OCI-LY7 (cell line): ENCODE measurements at regions not wholly inside any gene's neighbourhood (a gene's known extent, or its start where the extent isn't known, plus 50 kb on each side); places are given as distances from the start of the nearest gene placed in this dataset.

ENCODE experiments used
- BruUV-seq: library from RNA; stranded (reverse); fragments of 400-500 nt; replicated peaks from 2 replicates; lab custom pipeline; 2021; lab: Mats Ljungman, UMichigan
- CTCF ChIA-PET: fragments of 300-600 bp; sonication (Branson Sonifier 250); formaldehyde crosslinking; loops from one replicate; lab custom pipeline; 2022; ENCODE audit warnings: antibody characterized with exemption; ENCODE audit not compliant: unreplicated experiment; lab: Charles Lee
- POLR2A ChIA-PET: fragments of 300-600 bp; sonication (Branson Sonifier 250); formaldehyde crosslinking; loops from one replicate; lab custom pipeline; 2022; ENCODE audit warnings: antibody characterized with exemption; lab: Charles Lee
- DNase-seq: peaks from one replicate; pipeline ENCODE4 v3.0.0-alpha.2; 2015; ENCODE audit warnings: low spot score
- H2AFZ ChIP-seq: fragments of 200-600 bp; sonication (generic), shearing (Covaris generic); 2 replicates; pipeline ENCODE4 v1.6.1; 2014; ENCODE audit warnings: mild to moderate bottlenecking, antibody characterized with exemption, low read length, moderate library complexity
- H3K27ac ChIP-seq: fragments of 200-600 bp; sonication (generic); 2 replicates; pipeline ENCODE4 v1.5.1; 2014; ENCODE audit warnings: mixed run types, low read depth, mild to moderate bottlenecking, moderate library complexity, low read length, inconsistent platforms; ENCODE audit not compliant: poor library complexity, severe bottlenecking
- H3K36me3 ChIP-seq: fragments of 200-600 bp; sonication (generic); 2 replicates; pipeline ENCODE4 v1.6.1; 2014; ENCODE audit warnings: mild to moderate bottlenecking, antibody characterized with exemption, low read length, moderate library complexity, mixed read lengths; ENCODE audit not compliant: insufficient read depth
- H3K4me1 ChIP-seq: fragments of 200-600 bp; sonication (generic); 2 replicates; pipeline ENCODE4 v1.5.1; 2014; ENCODE audit warnings: mild to moderate bottlenecking, low read length; ENCODE audit not compliant: insufficient read depth, poor library complexity, severe bottlenecking
- H3K4me2 ChIP-seq: fragments of 200-600 bp; sonication (generic); 2 replicates; pipeline ENCODE4 v1.6.1; 2014; ENCODE audit warnings: mild to moderate bottlenecking, low read length
- H3K4me3 ChIP-seq: fragments of 200-600 bp; sonication (generic); 2 replicates; pipeline ENCODE4 v1.5.1; 2014; ENCODE audit warnings: mild to moderate bottlenecking, low read depth, low read length; ENCODE audit not compliant: poor library complexity, severe bottlenecking
- H3K79me2 ChIP-seq: fragments of 200-600 bp; sonication (generic); 2 replicates; pipeline ENCODE4 v1.6.1; 2016; ENCODE audit warnings: low read depth, mild to moderate bottlenecking, low read length, moderate library complexity, mixed read lengths; ENCODE audit not compliant: insufficient read depth
- H3K9me2 ChIP-seq: fragments of 200-600 bp; sonication (generic); 2 replicates; pipeline ENCODE4 v1.6.1; 2016; ENCODE audit warnings: mild to moderate bottlenecking, low read length, mixed read lengths; ENCODE audit not compliant: insufficient read depth
- H3K9me3 ChIP-seq: fragments of 200-600 bp; sonication (generic); 2 replicates; pipeline ENCODE4 v1.6.1; 2014; ENCODE audit warnings: mild to moderate bottlenecking, mixed run types, low read length, mixed read lengths
- H4K20me1 ChIP-seq: fragments of 200-600 bp; sonication (generic); 2 replicates; pipeline ENCODE4 v1.6.1; 2014; ENCODE audit warnings: mild to moderate bottlenecking, antibody characterized with exemption, low read length, moderate library complexity, mixed read lengths; ENCODE audit not compliant: insufficient read depth
- CTCF ChIP-seq: fragments of 200-600 bp; sonication (generic); conservative IDR thresholded peaks from 2 replicates; pipeline ENCODE4 v1.5.1; 2014; ENCODE audit warnings: mild to moderate bottlenecking, antibody characterized with exemption, low read length, moderate library complexity, mixed read lengths
- EZH2phosphoT487 ChIP-seq: fragments of 200-600 bp; sonication (generic); IDR thresholded peaks from 2 replicates; pipeline ENCODE4 v1.6.1; 2018; ENCODE audit warnings: low read depth, borderline replicate concordance, mild to moderate bottlenecking, mixed run types, antibody characterized with exemption, low read length, moderate library complexity, mixed read lengths
- intact Hi-C: fragments of 100-400 bp; cut with micrococcal nuclease; formaldehyde crosslinking; loops from one replicate; pipeline ENCODE4 v1.10.0; 2022; ENCODE audit not compliant: unreplicated experiment

GRCh38 chr1:8239306-8240023 lies 78.4 kb upstream of the SLC45A1 start:
- H3K4me1 ChIP-seq: no peaks in the 10 kb centered on the region
- no peaks in the 10 kb centered on the region for H3K36me3 ChIP-seq
- H3K4me3 ChIP-seq: no peak overlapping the region
- no TSS peak for BruUV-seq
- H3K9me2 ChIP-seq: no peaks in the 10 kb centered on the region
- H3K27ac ChIP-seq: no peak overlapping the region
- DNase-seq: no peak
- no peaks in the 10 kb centered on the region for H3K79me2 ChIP-seq
- no peaks in the 10 kb centered on the region for H3K9me3 ChIP-seq
- H3K4me2 ChIP-seq: no peak overlapping the region
- intact Hi-C loops: no loop called here
- ChIA-PET POLR2A (interaction anchor here (0.7 to 1.1 kb wide), 2 partner anchors 18 to 28 kb away, joined by 4 to 6 read pairs; no protein-coding TSS in a partner anchor), CTCF (interaction anchor here (0.6 kb wide), 1 partner anchor 39 kb away, joined by 15 read pairs; no protein-coding TSS in a partner anchor)
- H2AFZ ChIP-seq: no peak overlapping the region
- H4K20me1 ChIP-seq: no peaks in the 10 kb centered on the region
- TF ChIP-seq EZH2phosphoT487: no peak
- TF ChIP-seq CTCF: no peak

GRCh38 chr1:8239039-8239305 lies 78.9 kb upstream of the SLC45A1 start:
- BruUV-seq: no TSS peak
- CTCF ChIA-PET: no interaction called here
- TF ChIP-seq CTCF (no peak), EZH2phosphoT487 (no peak)
- no peaks in the 10 kb centered on the region for H3K79me2 ChIP-seq
- no peaks in the 10 kb centered on the region for H3K9me2 ChIP-seq
- POLR2A ChIA-PET: interaction anchor here (1.1 kb wide), 1 partner anchor 29 kb away, joined by 4 read pairs; no protein-coding TSS in a partner anchor
- H4K20me1 ChIP-seq: no peaks in the 10 kb centered on the region
- H3K9me3 ChIP-seq: no peaks in the 10 kb centered on the region
- H3K36me3 ChIP-seq: no peaks in the 10 kb centered on the region
- intact Hi-C loops: no loop called here
- no peak overlapping the region for H3K4me2 ChIP-seq
- no peak overlapping the region for H2AFZ ChIP-seq
- DNase-seq: no peak
- H3K27ac ChIP-seq: no peak overlapping the region
- no peak overlapping the region for H3K4me3 ChIP-seq
- H3K4me1 ChIP-seq: no peaks in the 10 kb centered on the region
